IMR-90 (cell line): ENCODE measurements at regions not wholly inside any gene's neighbourhood (a gene's known extent, or its start where the extent isn't known, plus 50 kb on each side); places are given as distances from the start of the nearest gene placed in this dataset.

Experiments used
- ATAC-seq: fragments of 200-7000 bp; cut with Tn5 transposase; 2 replicates; pipeline ENCODE4 v1.9.1; 2020; ENCODE audit warnings: low read depth, mild to moderate bottlenecking, moderate library complexity
- BruUV-seq: library from RNA; stranded (reverse); fragments of 400-500 nt; replicated peaks from 2 replicates; lab custom pipeline; 2021; lab: Mats Ljungman, UMichigan
- CTCF ChIA-PET: fragments of 300-600 bp; formaldehyde crosslinking; extraction: SDS; loops from one replicate; lab custom pipeline; 2021; ENCODE audit warnings: antibody characterized with exemption; lab: Yijun Ruan, JAX
- POLR2A ChIA-PET: fragments of 300-600 bp; sonication (Branson Sonifier 250); formaldehyde crosslinking; loops from one replicate; lab custom pipeline; 2022; ENCODE audit warnings: antibody characterized with exemption; ENCODE audit not compliant: unreplicated experiment; lab: Charles Lee
- DNase-seq: peaks from one replicate; pipeline ENCODE4 v3.0.0; 2013
- H2AFZ ChIP-seq: replicated peaks from 2 replicates; pipeline ENCODE3; 2013; ENCODE audit warnings: low read length, mild to moderate bottlenecking; ENCODE audit not compliant: poor library complexity
- H2AK5ac ChIP-seq: 2 replicates; pipeline ENCODE4 v1.6.1; 2013; ENCODE audit warnings: low read depth, low read length, inconsistent platforms
- H2AK9ac ChIP-seq: replicated peaks from 2 replicates; pipeline ENCODE3; 2013; ENCODE audit warnings: mild to moderate bottlenecking, low read depth, low read length, moderate library complexity; ENCODE audit not compliant: poor library complexity
- H2BK120ac ChIP-seq: 2 replicates; pipeline ENCODE4 v1.6.1; 2013; ENCODE audit warnings: low read depth, low read length, inconsistent platforms
- H2BK15ac ChIP-seq: 3 replicates; pipeline ENCODE4 v1.6.1; 2013; ENCODE audit warnings: low read depth, low read length, inconsistent platforms
- H2BK20ac ChIP-seq: 2 replicates; pipeline ENCODE4 v1.6.1; 2013; ENCODE audit warnings: low read depth, mild to moderate bottlenecking, inconsistent platforms, low read length, moderate library complexity
- H2BK5ac ChIP-seq: 2 replicates; pipeline ENCODE4 v1.6.1; 2013; ENCODE audit warnings: mild to moderate bottlenecking, low read depth, low read length, inconsistent platforms; ENCODE audit not compliant: poor library complexity, severe bottlenecking
- H3K14ac ChIP-seq: replicated peaks from 2 replicates; pipeline ENCODE4 v1.6.1; 2013; ENCODE audit warnings: low read depth, low read length, inconsistent platforms
- H3K18ac ChIP-seq: 2 replicates; pipeline ENCODE4 v1.6.1; 2013; ENCODE audit warnings: low read depth, low read length, control low read depth
- H3K23ac ChIP-seq: 2 replicates; pipeline ENCODE4 v1.6.1; 2013; ENCODE audit warnings: low read depth, low read length, inconsistent platforms
- H3K27ac ChIP-seq: 2 replicates; pipeline ENCODE4 v1.5.1; 2013; ENCODE audit warnings: mild to moderate bottlenecking, control low read depth, low read length; ENCODE audit not compliant: insufficient read depth
- H3K27me3 ChIP-seq: 2 replicates; pipeline ENCODE4 v1.6.1; 2013; ENCODE audit warnings: low read length; ENCODE audit not compliant: control insufficient read depth, insufficient read depth
- H3K36me3 ChIP-seq: 2 replicates; pipeline ENCODE4 v1.6.1; 2013; ENCODE audit warnings: low read length, mixed read lengths; ENCODE audit not compliant: control insufficient read depth, insufficient read depth
- H3K4ac ChIP-seq: 2 replicates; pipeline ENCODE4 v1.6.1; 2013; ENCODE audit warnings: low read depth, low read length, inconsistent platforms
- H3K4me1 ChIP-seq: 2 replicates; pipeline ENCODE4 v1.6.1; 2013; ENCODE audit warnings: low read length, mixed read lengths; ENCODE audit not compliant: control insufficient read depth, insufficient read depth
- H3K4me2 ChIP-seq: 2 replicates; pipeline ENCODE4 v1.6.1; 2013; ENCODE audit warnings: low read depth, mild to moderate bottlenecking, control low read depth, low read length, moderate library complexity
- H3K4me3 ChIP-seq: 2 replicates; pipeline ENCODE4 v1.5.1; 2013; ENCODE audit warnings: low read depth, mild to moderate bottlenecking, control low read depth, low read length, moderate library complexity; ENCODE audit not compliant: insufficient read depth
- H3K56ac ChIP-seq: 2 replicates; pipeline ENCODE4 v1.6.1; 2013; ENCODE audit warnings: low read length, inconsistent platforms; ENCODE audit not compliant: insufficient read depth; ENCODE audit errors: extremely low read depth
- H3K79me1 ChIP-seq, 2 experiments: 2 replicates each; pipeline ENCODE4 v1.6.1; 2013; ENCODE audit warnings: low read length in 2 of 2, inconsistent platforms in 1 of 2, low read depth in 1 of 2
- H3K9ac ChIP-seq: 2 replicates; pipeline ENCODE4 v1.6.1; 2013; ENCODE audit warnings: low read depth, low read length, control low read depth
- H3K9me1 ChIP-seq: 2 replicates; pipeline ENCODE4 v1.6.1; 2013; ENCODE audit warnings: low read length, inconsistent platforms; ENCODE audit not compliant: insufficient read depth
- H3K9me3 ChIP-seq: 2 replicates; pipeline ENCODE4 v1.6.1; 2013; ENCODE audit warnings: low read length; ENCODE audit not compliant: control insufficient read depth, insufficient read depth
- H4K20me1 ChIP-seq: 2 replicates; pipeline ENCODE4 v1.6.1; 2013; ENCODE audit warnings: low read length, inconsistent platforms; ENCODE audit not compliant: insufficient read depth
- H4K5ac ChIP-seq: 2 replicates; pipeline ENCODE4 v1.6.1; 2013; ENCODE audit warnings: mild to moderate bottlenecking, low read depth, low read length, control low read depth
- H4K8ac ChIP-seq, 2 experiments: 2 replicates each; pipeline ENCODE4 v1.6.1; 2013; ENCODE audit warnings: low read depth in 2 of 2, low read length in 2 of 2, control low read depth in 1 of 2, inconsistent platforms in 1 of 2
- H4K91ac ChIP-seq: 2 replicates; pipeline ENCODE4 v1.6.1; 2013; ENCODE audit warnings: low read depth, low read length, inconsistent platforms; ENCODE audit not compliant: insufficient read depth
- BHLHE40 ChIP-seq: fragments of 150-350 bp; IDR thresholded peaks from 2 replicates; pipeline ENCODE4 v1.6.1; 2016; ENCODE audit warnings: mild to moderate bottlenecking, low read depth, low read length
- CEBPB ChIP-seq: IDR thresholded peaks from 2 replicates; pipeline ENCODE4 v1.6.1; 2012; ENCODE audit warnings: low read depth, low read length, improper control_type of control experiment
- CHD1 ChIP-seq: IDR thresholded peaks from 2 replicates; pipeline ENCODE4 v1.6.1; 2012; ENCODE audit warnings: low read depth, low read length, improper control_type of control experiment
- FOS ChIP-seq: fragments of 150-350 bp; IDR thresholded peaks from 2 replicates; pipeline ENCODE4 v1.6.1; 2016; ENCODE audit warnings: low read depth, low read length
- MAFK ChIP-seq: IDR thresholded peaks from 2 replicates; pipeline ENCODE4 v1.6.1; 2012; ENCODE audit warnings: low read depth, low read length, improper control_type of control experiment
- MAZ ChIP-seq: IDR thresholded peaks from 2 replicates; pipeline ENCODE4 v1.6.1; 2012; ENCODE audit warnings: low read depth, mild to moderate bottlenecking, low read length, improper control_type of control experiment, moderate library complexity, borderline replicate concordance
- MXI1 ChIP-seq: IDR thresholded peaks from 2 replicates; pipeline ENCODE4 v1.6.1; 2012; ENCODE audit warnings: low read depth, mild to moderate bottlenecking, low read length, moderate library complexity, borderline replicate concordance
- NFE2L2 ChIP-seq: fragments of 150-350 bp; IDR thresholded peaks from 2 replicates; pipeline ENCODE4 v1.6.1; 2016; ENCODE audit warnings: low read depth, mild to moderate bottlenecking, low read length
- POLR2A ChIP-seq: IDR thresholded peaks from 2 replicates; pipeline ENCODE4 v1.6.1; 2012; ENCODE audit warnings: mild to moderate bottlenecking, low read depth, low read length
- RAD21 ChIP-seq: IDR thresholded peaks from 2 replicates; pipeline ENCODE4 v1.6.1; 2012; ENCODE audit warnings: low read length, improper control_type of control experiment
- RCOR1 ChIP-seq: IDR thresholded peaks from 2 replicates; pipeline ENCODE4 v1.6.1; 2012; ENCODE audit warnings: mild to moderate bottlenecking, low read length, improper control_type of control experiment; ENCODE audit not compliant: insufficient replicate concordance
- RFX5 ChIP-seq: IDR thresholded peaks from 2 replicates; pipeline ENCODE4 v1.8.0; 2012; ENCODE audit warnings: low read depth, mild to moderate bottlenecking, low read length, moderate library complexity
- SMC3 ChIP-seq: fragments of 150-350 bp; IDR thresholded peaks from 2 replicates; pipeline ENCODE4 v1.6.1; 2016; ENCODE audit warnings: low read depth, mild to moderate bottlenecking, antibody characterized with exemption, low read length, moderate library complexity
- WGBS, 2 experiments: methylation state at CpG; one replicate each; pipeline versions ENCODE4 v1.1.5 to v1.1.7; 2013; ENCODE audit warnings: missing lambda C conversion rate in 2 of 2; ENCODE audit not compliant: insufficient read length in 1 of 2; ENCODE audit errors: extremely low coverage in 2 of 2; 5-methylcytosine and 5-hydroxymethylcytosine counted together
- dilution Hi-C: fragments of 300-500 bp; cut with HindIII; formaldehyde crosslinking; loops from one replicate; pipeline ENCODE4 v1.14.3; 2018; ENCODE audit warnings: low sequenced_read_pairs; ENCODE audit not compliant: unreplicated experiment
- in situ Hi-C: fragments of 300-500 bp; cut with MboI; formaldehyde crosslinking; loops from 3 replicates; pipeline ENCODE4 v1.14.3; 2019; ENCODE audit warnings: low sequenced_read_pairs, inconsistent platforms, mixed read lengths
- intact Hi-C: fragments of 100-400 bp; cut with micrococcal nuclease; formaldehyde crosslinking; loops from 2 replicates; pipeline ENCODE4 v1.10.0; 2022
- TF ChIP-seq, protein P1 (sequence below): fragments of 150-350 bp; IDR thresholded peaks from 2 replicates; pipeline ENCODE4 v1.6.1; 2016; ENCODE audit warnings: low read depth, mild to moderate bottlenecking, low read length, moderate library complexity, borderline replicate concordance
- TF ChIP-seq, protein P2 (sequence below): fragments of 150-350 bp; IDR thresholded peaks from 2 replicates; pipeline ENCODE4 v1.6.1; 2017; ENCODE audit warnings: mild to moderate bottlenecking, antibody characterized with exemption, low read length, low read depth
- TF ChIP-seq, protein P3 (sequence below): conservative IDR thresholded peaks from 2 replicates; pipeline ENCODE4 v1.5.1; 2012; ENCODE audit warnings: mild to moderate bottlenecking, low read depth, low read length, improper control_type of control experiment

DNA sequence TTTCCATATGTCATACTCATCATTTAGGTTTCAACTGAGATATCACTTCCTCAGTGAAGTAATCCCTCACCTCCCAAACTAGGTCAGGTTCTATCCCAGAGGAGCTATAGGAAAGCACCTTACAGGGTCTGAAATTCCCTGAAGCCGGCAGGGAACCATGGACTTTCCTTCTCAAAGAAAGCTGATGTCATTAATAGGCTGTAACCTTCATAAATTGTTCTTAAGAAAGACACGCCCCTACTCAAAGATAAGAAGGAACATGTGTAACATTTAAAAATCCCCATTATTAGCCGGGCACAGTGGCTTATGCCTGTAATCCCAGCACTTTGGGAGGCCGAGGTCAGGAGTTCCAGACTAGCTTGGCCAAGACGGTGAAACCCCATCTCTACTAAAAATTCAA, 50.0 kb upstream of the RNGTT start:
- Histone ChIP-seq H3K9ac (no peak overlapping the region), H3K4me2 (no peak overlapping the region), H2AK9ac (no peak overlapping the region), H3K79me1 (no peaks in the 10 kb centered on the region), H3K4me1 (no peaks in the 10 kb centered on the region), H4K91ac (no peak overlapping the region), H2BK120ac (no peak overlapping the region), H3K36me3 (no peaks in the 10 kb centered on the region), H3K56ac (no peak overlapping the region), H3K4me3 (no peak overlapping the region), H3K4ac (no peak overlapping the region), H3K9me3 (no peaks in the 10 kb centered on the region), H3K9me1 (no peaks in the 10 kb centered on the region), H2BK5ac (no peak overlapping the region), H3K27me3 (peaks cover 3% of the 10 kb centered on the region; the same call in 1 of the 2 replicates), H4K5ac (no peak overlapping the region), H4K20me1 (no peaks in the 10 kb centered on the region), H2BK20ac (no peak overlapping the region), H4K8ac (no peak overlapping the region), H3K27ac (no peak overlapping the region), H3K23ac (no peak overlapping the region), H2AK5ac (no peak overlapping the region), H2BK15ac (no peak overlapping the region), H2AFZ (no peak overlapping the region), H3K18ac (no peak overlapping the region), H3K14ac (no peak overlapping the region)
- dilution Hi-C loops (no loop called here), intact Hi-C loops (no loop called here), in situ Hi-C loops (no loop called here)
- no CpG with 5 or more reads among the region's 5 CpGs for WGBS, 2 experiments
- ChIA-PET CTCF (interaction anchor here (0.7 kb wide), 1 partner anchor 30 kb away, joined by 3 read pairs; no protein-coding TSS in a partner anchor), POLR2A (no interaction called here)
- no TSS peak for BruUV-seq
- no peak for DNase-seq
- TF ChIP-seq, protein P1, sequence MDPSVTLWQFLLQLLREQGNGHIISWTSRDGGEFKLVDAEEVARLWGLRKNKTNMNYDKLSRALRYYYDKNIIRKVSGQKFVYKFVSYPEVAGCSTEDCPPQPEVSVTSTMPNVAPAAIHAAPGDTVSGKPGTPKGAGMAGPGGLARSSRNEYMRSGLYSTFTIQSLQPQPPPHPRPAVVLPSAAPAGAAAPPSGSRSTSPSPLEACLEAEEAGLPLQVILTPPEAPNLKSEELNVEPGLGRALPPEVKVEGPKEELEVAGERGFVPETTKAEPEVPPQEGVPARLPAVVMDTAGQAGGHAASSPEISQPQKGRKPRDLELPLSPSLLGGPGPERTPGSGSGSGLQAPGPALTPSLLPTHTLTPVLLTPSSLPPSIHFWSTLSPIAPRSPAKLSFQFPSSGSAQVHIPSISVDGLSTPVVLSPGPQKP, result no peak
- TF ChIP-seq RCOR1 (no peak), CEBPB (no peak), MXI1 (no peak), BHLHE40 (no peak), CHD1 (no peak), POLR2A (no peak), RAD21 (no peak), MAFK (no peak), FOS (no peak), SMC3 (no peak), RFX5 (no peak), NFE2L2 (no peak), MAZ (no peak)
- TF ChIP-seq, protein P2, sequence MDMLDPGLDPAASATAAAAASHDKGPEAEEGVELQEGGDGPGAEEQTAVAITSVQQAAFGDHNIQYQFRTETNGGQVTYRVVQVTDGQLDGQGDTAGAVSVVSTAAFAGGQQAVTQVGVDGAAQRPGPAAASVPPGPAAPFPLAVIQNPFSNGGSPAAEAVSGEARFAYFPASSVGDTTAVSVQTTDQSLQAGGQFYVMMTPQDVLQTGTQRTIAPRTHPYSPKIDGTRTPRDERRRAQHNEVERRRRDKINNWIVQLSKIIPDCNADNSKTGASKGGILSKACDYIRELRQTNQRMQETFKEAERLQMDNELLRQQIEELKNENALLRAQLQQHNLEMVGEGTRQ, result no peak
- TF ChIP-seq, protein P3, sequence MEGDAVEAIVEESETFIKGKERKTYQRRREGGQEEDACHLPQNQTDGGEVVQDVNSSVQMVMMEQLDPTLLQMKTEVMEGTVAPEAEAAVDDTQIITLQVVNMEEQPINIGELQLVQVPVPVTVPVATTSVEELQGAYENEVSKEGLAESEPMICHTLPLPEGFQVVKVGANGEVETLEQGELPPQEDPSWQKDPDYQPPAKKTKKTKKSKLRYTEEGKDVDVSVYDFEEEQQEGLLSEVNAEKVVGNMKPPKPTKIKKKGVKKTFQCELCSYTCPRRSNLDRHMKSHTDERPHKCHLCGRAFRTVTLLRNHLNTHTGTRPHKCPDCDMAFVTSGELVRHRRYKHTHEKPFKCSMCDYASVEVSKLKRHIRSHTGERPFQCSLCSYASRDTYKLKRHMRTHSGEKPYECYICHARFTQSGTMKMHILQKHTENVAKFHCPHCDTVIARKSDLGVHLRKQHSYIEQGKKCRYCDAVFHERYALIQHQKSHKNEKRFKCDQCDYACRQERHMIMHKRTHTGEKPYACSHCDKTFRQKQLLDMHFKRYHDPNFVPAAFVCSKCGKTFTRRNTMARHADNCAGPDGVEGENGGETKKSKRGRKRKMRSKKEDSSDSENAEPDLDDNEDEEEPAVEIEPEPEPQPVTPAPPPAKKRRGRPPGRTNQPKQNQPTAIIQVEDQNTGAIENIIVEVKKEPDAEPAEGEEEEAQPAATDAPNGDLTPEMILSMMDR, result no peak
- ATAC-seq, result no peak
